Ovary (tissue), 3 donors: ENCODE measurements at regions not wholly inside any gene's neighbourhood (a gene's known extent, or its start where the extent isn't known, plus 50 kb on each side); places are given as distances from the start of the nearest gene placed in this dataset.

Experiments
- CTCF ChIP-seq, 3 donors: fragments of 450-650 bp in 2 of 3; fragments of 200-600 bp in 1 of 3; IDR thresholded peaks; one replicate each; pipeline versions ENCODE4 v1.5.1 to v1.8.0; 2016 to 2022; ENCODE audit warnings: antibody characterized with exemption in 3 of 3, mild to moderate bottlenecking in 1 of 3
- EP300 ChIP-seq: sonication (generic); formaldehyde crosslinking; IDR thresholded peaks from one replicate; pipeline ENCODE4 v1.6.1; 2017; ENCODE audit warnings: antibody characterized with exemption
- POLR2A ChIP-seq: fragments of 450-650 bp; IDR thresholded peaks from one replicate; pipeline ENCODE4 v1.6.1; 2017; ENCODE audit warnings: antibody characterized with exemption, mild to moderate bottlenecking, moderate library complexity
- donor health status: DM: no; HTN: no; CAD: no.

DNA sequence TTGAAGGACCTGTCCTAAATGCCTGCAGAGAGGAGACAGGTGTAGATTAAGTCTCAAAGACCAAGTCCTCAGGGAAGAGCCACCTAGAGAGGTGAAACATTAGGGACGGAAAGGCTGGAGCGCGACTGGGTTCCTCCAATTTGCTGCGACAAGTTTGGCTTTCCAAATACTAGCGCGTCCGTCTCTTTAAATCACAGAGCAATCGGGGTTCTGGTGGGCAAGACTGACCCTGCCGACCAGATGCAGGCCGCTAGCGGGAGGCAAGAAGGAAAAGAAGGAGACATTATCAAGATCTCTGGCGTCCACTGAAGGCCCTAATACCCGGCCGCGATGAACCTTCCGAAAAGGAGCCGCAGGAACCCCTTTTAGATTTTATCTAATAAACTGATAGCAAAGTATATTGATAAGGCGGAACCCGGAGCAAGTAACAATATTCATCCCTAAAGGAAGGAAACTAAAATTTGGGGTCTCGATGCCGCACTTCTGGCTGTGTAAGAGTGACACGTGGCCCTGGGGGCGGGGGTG, 128.2 kb upstream of the C11orf58 start:
- TF ChIP-seq CTCF (IDR thresholded peaks at IDR 0.05) = no peak
- TF ChIP-seq POLR2A = no peak
- no peak for TF ChIP-seq EP300
